GM13976 (cell line): ENCODE measurements at regions not wholly inside any gene's neighbourhood (a gene's known extent, or its start where the extent isn't known, plus 50 kb on each side); places are given as distances from the start of the nearest gene placed in this dataset.

ENCODE experiments used
- DNase-seq: peaks from one replicate; pipeline ENCODE4 v3.0.0; 2012; ENCODE audit warnings: low spot score
- CTCF ChIP-seq: IDR thresholded peaks from 2 replicates; pipeline ENCODE4 v1.5.1; 2012; ENCODE audit warnings: borderline replicate concordance, mild to moderate bottlenecking; ENCODE audit not compliant: insufficient read depth; ENCODE audit errors: extremely low read depth, missing control alignments, control extremely low read depth
- in situ Hi-C: fragments of 300-500 bp; cut with MboI; formaldehyde crosslinking; loops from one replicate; pipeline ENCODE4 v1.12.0; 2022; ENCODE audit warnings: low sequenced_read_pairs, mixed read lengths, inconsistent platforms; ENCODE audit not compliant: unreplicated experiment

- no peak for TF ChIP-seq CTCF
- in situ Hi-C loops = no loop called here
- no peak for DNase-seq
Observed at GRCh38 chr14:71437870-71438269, 494.4 kb upstream of the RGS6 start.

GRCh38 chr14:71438684-71439083, 493.5 kb upstream of the RGS6 start:
- in situ Hi-C loops = no loop called here
- DNase-seq = no peak
- TF ChIP-seq CTCF = no peak

GRCh38 chr14:71441126-71441525, 491.1 kb upstream of the RGS6 start:
- in situ Hi-C loops = no loop called here
- DNase-seq = no peak
- no peak for TF ChIP-seq CTCF

GRCh38 chr14:71444030-71444822, 488.0 kb upstream of the RGS6 start:
- TF ChIP-seq CTCF = no peak
- in situ Hi-C loops = no loop called here
- no peak for DNase-seq

- in situ Hi-C loops = no loop called here
- no peak for TF ChIP-seq CTCF
- DNase-seq = no peak
Observed at GRCh38 chr14:71448431-71449315, 483.6 kb upstream of the RGS6 start.

GRCh38 chr14:71449316-71450055, 482.7 kb upstream of the RGS6 start:
- no peak for TF ChIP-seq CTCF
- in situ Hi-C loops = no loop called here
- no peak for DNase-seq
